Keratinocyte (primary cell): ENCODE measurements at regions not wholly inside any gene's neighbourhood (a gene's known extent, or its start where the extent isn't known, plus 50 kb on each side); places are given as distances from the start of the nearest gene placed in this dataset.

ENCODE experiments used
- DNase-seq: peaks from one replicate; pipeline ENCODE4 v3.0.0-alpha.2; 2011; ENCODE audit warnings: low read depth, missing footprints, low spot score
- FAIRE-seq: peaks from 2 replicates; lab custom pipeline; 2011; peaks lifted over from hg19 to GRCh38; lab: Jason Lieb, UNC
- H2AFZ ChIP-seq: 2 replicates; pipeline ENCODE4 v1.6.0; 2012; ENCODE audit warnings: low read length, control low read depth, inconsistent platforms; ENCODE audit not compliant: control insufficient read depth
- H3K27ac ChIP-seq: 2 replicates; pipeline ENCODE4 v1.5.1; 2011; ENCODE audit warnings: low read length; ENCODE audit not compliant: control insufficient read depth, insufficient read depth
- H3K27me3 ChIP-seq: 3 replicates; pipeline ENCODE4 v1.6.0; 2011; ENCODE audit warnings: low read length; ENCODE audit not compliant: control insufficient read depth, insufficient read depth; ENCODE audit errors: extremely low read depth
- H3K36me3 ChIP-seq, 2 experiments: 2 replicates in 1 of 2; 3 replicates in 1 of 2; pipeline ENCODE4 v1.5.1; 2011; ENCODE audit warnings: low read length in 2 of 2, mild to moderate bottlenecking in 1 of 2; ENCODE audit not compliant: control insufficient read depth in 2 of 2, insufficient read depth in 2 of 2; ENCODE audit errors: extremely low read depth in 1 of 2
- H3K4me1 ChIP-seq: 3 replicates; pipeline ENCODE4 v1.5.1; 2011; ENCODE audit warnings: low read length; ENCODE audit not compliant: control insufficient read depth, insufficient read depth; ENCODE audit errors: extremely low read depth
- H3K4me2 ChIP-seq: 3 replicates; pipeline ENCODE4 v1.6.0; 2011; ENCODE audit warnings: low read depth, low read length; ENCODE audit not compliant: control insufficient read depth, insufficient read depth; ENCODE audit errors: extremely low read depth
- H3K4me3 ChIP-seq, 3 experiments: fragments of 200-600 bp in 1 of 3; sonication (generic) in 1 of 3; 2 replicates in 2 of 3; 3 replicates in 1 of 3; pipeline ENCODE4 v1.5.1; 2011 to 2016; ENCODE audit warnings: low read length in 3 of 3, mild to moderate bottlenecking in 3 of 3, control low read depth in 2 of 3, inconsistent platforms in 1 of 3, low read depth in 1 of 3, mixed read lengths in 1 of 3, mixed run types in 1 of 3, moderate library complexity in 1 of 3; ENCODE audit not compliant: control insufficient read depth in 2 of 3, insufficient read depth in 2 of 3; ENCODE audit errors: extremely low read depth in 1 of 3
- H3K79me2 ChIP-seq: 2 replicates; pipeline ENCODE4 v1.6.0; 2012; ENCODE audit warnings: low read length; ENCODE audit not compliant: control insufficient read depth, insufficient read depth
- H3K9ac ChIP-seq: 3 replicates; pipeline ENCODE4 v1.6.0; 2011; ENCODE audit warnings: low read length; ENCODE audit not compliant: control insufficient read depth, insufficient read depth; ENCODE audit errors: extremely low read depth
- H3K9me1 ChIP-seq: 3 replicates; pipeline ENCODE4 v1.6.0; 2011; ENCODE audit warnings: low read length; ENCODE audit not compliant: control insufficient read depth, insufficient read depth; ENCODE audit errors: extremely low read depth
- H3K9me3 ChIP-seq: 2 replicates; pipeline ENCODE4 v1.5.1; 2012; ENCODE audit warnings: low read depth, low read length; ENCODE audit not compliant: control insufficient read depth
- H4K20me1 ChIP-seq: 3 replicates; pipeline ENCODE4 v1.6.0; 2011; ENCODE audit warnings: low read length; ENCODE audit not compliant: control insufficient read depth, insufficient read depth; ENCODE audit errors: extremely low read depth
- EZH2 ChIP-seq: IDR thresholded peaks from one replicate; pipeline ENCODE4 v1.6.1; 2012; ENCODE audit warnings: inconsistent platforms, mild to moderate bottlenecking, low read length, moderate library complexity
- dilution Hi-C: fragments of 300-500 bp; cut with MboI; formaldehyde crosslinking; loops from one replicate; pipeline ENCODE4 v1.7.0; 2020; ENCODE audit warnings: low sequenced_read_pairs; ENCODE audit not compliant: extremely low pct_ligation_motif_present
- TF ChIP-seq, protein P1 (sequence below), 3 experiments: IDR thresholded peaks in 1 of 3; conservative IDR thresholded peaks in 1 of 3; optimal IDR thresholded peaks in 1 of 3; 2 replicates in 2 of 3; 3 replicates in 1 of 3; pipeline versions ENCODE3 to v1.5.1; 2011; ENCODE audit warnings: low read length in 3 of 3, mild to moderate bottlenecking in 3 of 3, moderate library complexity in 2 of 3, control low read depth in 1 of 3, inconsistent platforms in 1 of 3; ENCODE audit not compliant: insufficient read depth in 2 of 3; ENCODE audit errors: extremely low read depth in 1 of 3

DNA sequence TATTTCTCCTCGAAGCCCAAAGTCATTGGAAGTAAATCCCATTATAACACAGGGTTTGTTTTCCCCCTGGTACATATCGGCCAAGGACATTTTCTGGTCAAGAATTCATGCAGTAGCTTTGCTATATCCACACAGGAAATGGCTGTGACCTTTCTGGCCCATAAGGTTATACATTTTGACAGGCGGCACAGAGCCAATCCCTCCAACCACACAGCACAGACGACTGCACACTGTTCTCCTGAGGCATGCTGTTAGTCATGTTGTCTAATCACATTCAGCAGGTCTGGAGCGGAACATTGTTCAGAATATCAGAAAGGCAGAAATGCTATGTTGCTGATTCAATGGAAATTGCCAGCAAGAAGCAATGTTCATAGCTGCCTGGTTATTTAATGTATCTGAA lies 742.3 kb upstream of the SLC8A1 start:
- no peak overlapping the region for H3K27ac ChIP-seq
- dilution Hi-C loops = no loop called here
- no peaks in the 10 kb centered on the region for H3K9me3 ChIP-seq
- no peak overlapping the region for H3K4me2 ChIP-seq
- H4K20me1 ChIP-seq = no peaks in the 10 kb centered on the region
- H3K4me3 ChIP-seq = no peak overlapping the region
- TF ChIP-seq EZH2 = no peak
- TF ChIP-seq, protein P1, sequence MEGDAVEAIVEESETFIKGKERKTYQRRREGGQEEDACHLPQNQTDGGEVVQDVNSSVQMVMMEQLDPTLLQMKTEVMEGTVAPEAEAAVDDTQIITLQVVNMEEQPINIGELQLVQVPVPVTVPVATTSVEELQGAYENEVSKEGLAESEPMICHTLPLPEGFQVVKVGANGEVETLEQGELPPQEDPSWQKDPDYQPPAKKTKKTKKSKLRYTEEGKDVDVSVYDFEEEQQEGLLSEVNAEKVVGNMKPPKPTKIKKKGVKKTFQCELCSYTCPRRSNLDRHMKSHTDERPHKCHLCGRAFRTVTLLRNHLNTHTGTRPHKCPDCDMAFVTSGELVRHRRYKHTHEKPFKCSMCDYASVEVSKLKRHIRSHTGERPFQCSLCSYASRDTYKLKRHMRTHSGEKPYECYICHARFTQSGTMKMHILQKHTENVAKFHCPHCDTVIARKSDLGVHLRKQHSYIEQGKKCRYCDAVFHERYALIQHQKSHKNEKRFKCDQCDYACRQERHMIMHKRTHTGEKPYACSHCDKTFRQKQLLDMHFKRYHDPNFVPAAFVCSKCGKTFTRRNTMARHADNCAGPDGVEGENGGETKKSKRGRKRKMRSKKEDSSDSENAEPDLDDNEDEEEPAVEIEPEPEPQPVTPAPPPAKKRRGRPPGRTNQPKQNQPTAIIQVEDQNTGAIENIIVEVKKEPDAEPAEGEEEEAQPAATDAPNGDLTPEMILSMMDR (optimal IDR thresholded peaks at IDR 0.05 in 1 of 3, IDR thresholded peaks at IDR 0.05 in 1 of 3, conservative IDR thresholded peaks at IDR 0.05 in 1 of 3; ENCODE audit: extremely low read depth in 1 of 3, insufficient read depth in 2 of 3, low read length in 3 of 3) = no peak
- H3K4me1 ChIP-seq = no peaks in the 10 kb centered on the region
- FAIRE-seq (no peak), DNase-seq (no peak)
- no peak overlapping the region for H3K9ac ChIP-seq
- no peaks in the 10 kb centered on the region for H3K79me2 ChIP-seq
- H3K9me1 ChIP-seq = no peaks in the 10 kb centered on the region
- no peaks in the 10 kb centered on the region for H3K36me3 ChIP-seq
- H2AFZ ChIP-seq = no peak overlapping the region
- H3K27me3 ChIP-seq = no peaks in the 10 kb centered on the region

DNA sequence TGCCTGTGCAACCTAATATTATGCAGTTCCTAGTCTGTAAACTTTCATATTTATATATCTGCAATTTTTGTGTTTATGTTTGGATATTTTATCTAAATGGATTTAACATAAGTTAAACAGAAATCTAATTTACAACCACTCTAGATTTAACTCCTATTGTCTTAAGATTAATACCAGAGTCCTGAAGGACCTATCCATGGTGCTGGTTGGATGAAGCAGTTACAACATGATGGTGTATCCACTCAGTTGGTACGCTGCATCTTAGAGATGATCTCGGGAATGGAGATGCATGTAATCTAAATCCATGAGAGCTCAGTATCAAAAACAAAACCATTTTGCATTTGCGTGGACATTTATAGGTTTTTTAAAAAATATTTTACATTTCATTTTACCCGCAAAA lies 745.9 kb upstream of the SLC8A1 start:
- Histone ChIP-seq H3K4me1 (no peaks in the 10 kb centered on the region), H3K9me1 (no peaks in the 10 kb centered on the region), H3K4me2 (no peak overlapping the region), H3K4me3 (no peak overlapping the region), H3K27me3 (no peaks in the 10 kb centered on the region), H3K9me3 (no peaks in the 10 kb centered on the region), H3K9ac (no peak overlapping the region), H3K79me2 (no peaks in the 10 kb centered on the region), H3K27ac (no peak overlapping the region), H4K20me1 (no peaks in the 10 kb centered on the region), H3K36me3 (no peaks in the 10 kb centered on the region), H2AFZ (no peak overlapping the region)
- dilution Hi-C loops = no loop called here
- FAIRE-seq (no peak), DNase-seq (no peak)
- TF ChIP-seq, protein P1 (optimal IDR thresholded peaks at IDR 0.05 in 1 of 3, IDR thresholded peaks at IDR 0.05 in 1 of 3, conservative IDR thresholded peaks at IDR 0.05 in 1 of 3; ENCODE audit: extremely low read depth in 1 of 3, insufficient read depth in 2 of 3, low read length in 3 of 3) = no peak
- TF ChIP-seq EZH2 = no peak
